Activated naive CD8-positive, alpha-beta T cell treated with anti-CD3 and anti-CD28 coated beads, Interleukin-2, amount 10 ng/mL, durations not matched to agents 7 days and 5 days (primary cell): ENCODE measurements at regions not wholly inside any gene's neighbourhood (a gene's known extent, or its start where the extent isn't known, plus 50 kb on each side); places are given as distances from the start of the nearest gene placed in this dataset.
"Not testable (repeated sequence)": the region's sequence is repeated elsewhere in the genome, so short reads cannot be mapped to it uniquely, and the experiment has no call there.

ENCODE experiments used
- ATAC-seq: fragments of 150-1000 bp; cut with Tn5 transposase; one replicate; pipeline ENCODE4 v1.10.0; 2021; ENCODE audit warnings: low read depth, moderate library complexity
- POLR2A ChIA-PET: fragments of 350-600 bp; sonication (Branson Sonifier 250); formaldehyde crosslinking; loops from one replicate; lab custom pipeline; 2021; ENCODE audit warnings: antibody characterized with exemption; lab: Charles Lee
- DNase-seq: peaks from one replicate; pipeline ENCODE4 v3.0.0; 2021
- H3K27ac Mint-ChIP-seq: one replicate; pipeline ENCODE4 v1.8.0; 2022; ENCODE audit warnings: mild to moderate bottlenecking, mixed read lengths
- H3K27me3 Mint-ChIP-seq: one replicate; pipeline ENCODE4 v1.8.0; 2022; ENCODE audit warnings: mild to moderate bottlenecking, moderate library complexity, mixed read lengths
- H3K36me3 Mint-ChIP-seq: one replicate; pipeline ENCODE4 v1.8.0; 2021; ENCODE audit warnings: mild to moderate bottlenecking, mixed read lengths
- H3K4me1 Mint-ChIP-seq: one replicate; pipeline ENCODE4 v1.8.0; 2021; ENCODE audit warnings: mixed read lengths
- H3K4me3 Mint-ChIP-seq: one replicate; pipeline ENCODE4 v1.8.0; 2022; ENCODE audit warnings: mild to moderate bottlenecking, moderate library complexity, mixed read lengths
- H3K9me3 Mint-ChIP-seq: one replicate; pipeline ENCODE4 v1.8.0; 2021; ENCODE audit warnings: mixed read lengths

DNA sequence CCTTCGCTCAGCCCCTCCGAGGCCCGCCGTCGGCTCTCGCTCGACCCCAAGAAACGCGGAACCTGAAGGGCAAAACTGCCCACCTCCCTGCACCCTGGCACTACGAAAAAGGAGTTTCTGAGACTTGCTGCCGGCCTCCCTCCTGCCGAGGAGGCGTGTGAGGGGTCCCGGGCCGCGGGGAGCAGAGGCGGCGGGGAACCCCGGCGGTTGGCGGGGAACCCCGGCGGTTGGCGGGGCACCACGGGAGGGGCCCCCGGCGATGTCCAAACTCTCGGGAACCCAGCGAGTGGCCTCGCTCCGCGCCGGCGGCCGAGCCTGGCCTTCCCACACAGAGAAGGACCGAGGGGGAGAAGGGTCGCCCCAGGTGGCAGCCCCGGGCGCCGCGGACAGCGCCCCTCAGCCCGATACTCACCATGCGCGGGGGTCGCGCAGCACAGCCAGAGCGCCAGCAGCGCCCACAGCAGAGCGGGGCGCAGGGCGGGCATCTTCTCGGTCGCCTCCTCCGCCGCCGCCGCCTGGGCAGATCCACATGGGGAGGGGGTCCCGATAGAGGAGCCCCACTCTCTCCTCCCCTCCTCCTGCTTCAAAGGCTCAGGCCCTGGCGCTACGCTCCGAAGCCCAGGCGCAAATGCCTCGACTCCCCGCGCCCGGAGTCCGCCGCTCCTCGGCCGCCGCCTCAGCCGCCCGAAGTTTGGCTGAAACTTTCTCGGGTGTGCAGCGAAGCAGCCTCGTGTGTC, 69.4 kb upstream of the NUDT4B start:
- H3K27me3 Mint-ChIP-seq, H3K4me3 Mint-ChIP-seq, POLR2A ChIA-PET, ATAC-seq, H3K27ac Mint-ChIP-seq, H3K4me1 Mint-ChIP-seq, H3K9me3 Mint-ChIP-seq, DNase-seq, H3K36me3 Mint-ChIP-seq: not testable (repeated sequence)

DNA sequence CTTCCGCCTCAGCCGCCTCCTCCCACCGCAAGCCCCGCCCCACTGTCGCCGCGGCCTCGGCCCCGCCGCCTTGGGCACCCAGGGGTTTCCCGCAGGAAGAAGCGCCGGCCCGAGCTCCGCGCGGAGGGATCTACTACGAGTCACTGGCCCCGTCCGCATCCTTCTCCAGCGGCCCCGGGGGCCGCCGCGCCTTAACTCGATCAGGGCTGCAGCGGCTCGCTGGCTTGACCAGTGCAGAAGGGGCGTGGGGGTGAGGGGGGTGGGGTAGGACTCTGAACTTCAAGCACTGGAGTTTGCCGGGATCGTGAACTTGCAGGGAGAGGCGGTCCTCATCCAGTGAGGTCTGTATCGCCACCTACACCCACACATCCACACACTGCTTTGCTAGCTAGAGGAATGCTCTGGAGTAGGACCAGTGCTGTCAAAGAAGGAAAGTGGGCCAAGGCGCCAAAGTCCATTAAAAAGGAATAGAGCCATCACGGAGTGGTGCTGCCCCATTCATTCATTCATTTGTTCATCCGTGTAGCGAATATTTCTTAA, 68.7 kb upstream of the NUDT4B start:
- H3K27me3 Mint-ChIP-seq, H3K4me1 Mint-ChIP-seq, H3K4me3 Mint-ChIP-seq, DNase-seq, POLR2A ChIA-PET, H3K27ac Mint-ChIP-seq, H3K9me3 Mint-ChIP-seq, H3K36me3 Mint-ChIP-seq: not testable (repeated sequence)
- peak; percentile 63 for ATAC-seq

DNA sequence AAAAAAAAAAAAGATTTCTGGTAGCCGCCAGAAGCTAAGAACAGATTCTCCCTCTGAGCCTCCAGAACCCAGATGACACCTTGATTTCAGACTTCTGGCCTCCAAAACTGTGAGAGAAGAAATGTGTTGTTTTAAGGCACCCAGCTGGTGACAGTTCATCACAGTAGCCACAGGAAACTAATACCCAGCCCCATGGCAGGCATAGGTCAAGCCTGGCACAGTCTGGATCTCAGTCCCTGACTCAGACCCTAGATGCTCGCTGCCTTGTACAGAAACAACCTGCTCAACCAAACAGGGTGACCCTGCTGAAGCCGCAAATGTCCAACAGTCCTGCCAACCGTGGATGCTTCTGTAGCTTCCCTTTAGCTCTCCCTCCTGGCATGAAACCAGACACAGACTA, 61.8 kb upstream of the NUDT4B start:
- H3K27ac Mint-ChIP-seq, H3K4me3 Mint-ChIP-seq, ATAC-seq, H3K27me3 Mint-ChIP-seq, H3K4me1 Mint-ChIP-seq, H3K9me3 Mint-ChIP-seq, H3K36me3 Mint-ChIP-seq, DNase-seq, POLR2A ChIA-PET: not testable (repeated sequence)

DNA sequence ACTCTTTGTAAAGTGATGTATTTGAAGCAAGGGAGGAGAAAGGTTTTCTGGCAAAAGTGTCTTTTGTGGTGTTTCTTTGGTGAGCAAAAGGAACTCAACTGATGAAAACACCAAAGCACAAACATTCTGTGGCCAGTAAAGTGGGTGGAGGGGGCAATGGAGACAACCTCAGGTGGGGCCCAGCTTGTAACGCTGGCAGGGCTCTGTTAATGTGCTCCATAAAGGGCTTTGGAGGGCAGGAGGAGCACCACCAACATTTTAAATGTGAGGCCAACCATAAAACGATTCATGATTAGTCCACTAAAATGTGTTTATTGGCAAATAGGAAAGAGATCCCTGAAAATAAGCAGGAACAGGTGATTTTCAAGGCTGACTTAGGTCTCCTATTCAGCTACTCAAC, 61.2 kb upstream of the NUDT4B start:
- H3K27me3 Mint-ChIP-seq, H3K4me1 Mint-ChIP-seq, H3K4me3 Mint-ChIP-seq, H3K36me3 Mint-ChIP-seq, POLR2A ChIA-PET, DNase-seq, ATAC-seq, H3K9me3 Mint-ChIP-seq, H3K27ac Mint-ChIP-seq: not testable (repeated sequence)
